ENCODE measurements at regions not wholly inside any gene's neighbourhood (a gene's known extent, or its start where the extent isn't known, plus 50 kb on each side); places are given as distances from the start of the nearest gene placed in this dataset.

DNA sequence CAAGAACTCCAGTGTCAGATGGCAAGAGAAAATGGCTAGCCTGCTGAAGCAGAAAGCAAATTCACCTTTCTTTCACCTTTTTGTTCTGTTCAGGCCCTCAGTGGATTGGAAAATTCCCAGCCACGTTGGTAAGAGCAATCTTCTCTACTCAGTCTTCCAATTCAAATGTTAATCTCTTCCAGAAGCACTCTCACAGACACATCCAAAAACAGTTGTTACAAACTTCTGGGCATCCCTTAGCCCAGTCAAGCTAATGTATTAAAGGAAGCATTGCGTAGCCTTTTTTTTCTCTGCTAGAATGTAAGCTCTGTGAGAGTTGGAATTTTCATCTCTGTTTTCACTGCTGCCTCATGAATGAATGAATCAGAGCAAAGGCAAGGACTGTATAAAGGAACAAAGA, 109.2 kb upstream of the ROBO2 start:
- CTCF ChIA-PET, result no interaction called here
- intact Hi-C loops (cut with micrococcal nuclease; ENCODE audit: unreplicated experiment), result no loop called here
- no peak overlapping the region for H2AFZ ChIP-seq
- H3K4me1 ChIP-seq (replicated peaks; ENCODE audit: insufficient read depth), result no peaks in the 10 kb centered on the region
- H3K27me3 ChIP-seq (ENCODE audit: insufficient read depth, low read depth), result no peaks in the 10 kb centered on the region
- no peak overlapping the region for H3K27ac ChIP-seq
- no peaks in the 10 kb centered on the region for H4K20me1 ChIP-seq (ENCODE audit: insufficient read depth)
- H3K9me2 ChIP-seq (ENCODE audit: insufficient read depth), result no peaks in the 10 kb centered on the region
- H3K36me3 ChIP-seq (ENCODE audit: low read depth), result no peaks in the 10 kb centered on the region
- no peak overlapping the region for H3K4me3 ChIP-seq
- no peaks in the 10 kb centered on the region for H3K9me3 ChIP-seq (ENCODE audit: insufficient read depth, low read depth)
- no peaks in the 10 kb centered on the region for H3F3A ChIP-seq (ENCODE audit: insufficient read depth, low read depth)
- no TSS peak for BruUV-seq (replicated peaks)
- no peak for DNase-seq
- no peaks in the 10 kb centered on the region for H3K79me2 ChIP-seq (ENCODE audit: low read depth)
- TF ChIP-seq EZH2 (IDR thresholded peaks at IDR 0.05; ENCODE audit: low read depth), result no peak
- TF ChIP-seq, protein P1, sequence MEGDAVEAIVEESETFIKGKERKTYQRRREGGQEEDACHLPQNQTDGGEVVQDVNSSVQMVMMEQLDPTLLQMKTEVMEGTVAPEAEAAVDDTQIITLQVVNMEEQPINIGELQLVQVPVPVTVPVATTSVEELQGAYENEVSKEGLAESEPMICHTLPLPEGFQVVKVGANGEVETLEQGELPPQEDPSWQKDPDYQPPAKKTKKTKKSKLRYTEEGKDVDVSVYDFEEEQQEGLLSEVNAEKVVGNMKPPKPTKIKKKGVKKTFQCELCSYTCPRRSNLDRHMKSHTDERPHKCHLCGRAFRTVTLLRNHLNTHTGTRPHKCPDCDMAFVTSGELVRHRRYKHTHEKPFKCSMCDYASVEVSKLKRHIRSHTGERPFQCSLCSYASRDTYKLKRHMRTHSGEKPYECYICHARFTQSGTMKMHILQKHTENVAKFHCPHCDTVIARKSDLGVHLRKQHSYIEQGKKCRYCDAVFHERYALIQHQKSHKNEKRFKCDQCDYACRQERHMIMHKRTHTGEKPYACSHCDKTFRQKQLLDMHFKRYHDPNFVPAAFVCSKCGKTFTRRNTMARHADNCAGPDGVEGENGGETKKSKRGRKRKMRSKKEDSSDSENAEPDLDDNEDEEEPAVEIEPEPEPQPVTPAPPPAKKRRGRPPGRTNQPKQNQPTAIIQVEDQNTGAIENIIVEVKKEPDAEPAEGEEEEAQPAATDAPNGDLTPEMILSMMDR (conservative IDR thresholded peaks at IDR 0.05), result no peak
- POLR2A ChIA-PET (ENCODE audit: unreplicated experiment), result no interaction called here
- no peak overlapping the region for H3K4me2 ChIP-seq

DNA sequence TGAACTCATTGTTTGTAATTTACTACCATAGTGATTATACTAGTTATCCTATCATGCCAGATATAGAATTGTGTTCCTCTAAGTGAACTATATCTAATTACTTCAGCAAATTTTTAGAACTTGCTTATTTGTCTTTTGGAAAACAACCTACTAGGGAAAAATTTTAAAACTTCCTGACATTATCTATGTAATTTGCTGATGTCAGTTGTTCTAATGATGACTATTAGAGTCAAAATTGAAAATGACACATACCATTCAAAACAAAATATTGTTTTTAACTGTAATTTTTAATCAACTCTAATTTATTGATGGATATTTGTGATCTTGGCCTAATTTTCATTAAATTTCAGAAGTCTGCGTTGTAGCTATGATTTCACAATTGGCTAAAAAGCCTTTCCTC, 106.7 kb upstream of the ROBO2 start:
- Histone ChIP-seq H4K20me1 (ENCODE audit: insufficient read depth) (no peaks in the 10 kb centered on the region), H3K79me2 (ENCODE audit: low read depth) (no peaks in the 10 kb centered on the region), H3K4me2 (no peak overlapping the region), H3K4me3 (no peak overlapping the region), H2AFZ (no peak overlapping the region), H3F3A (ENCODE audit: insufficient read depth, low read depth) (no peaks in the 10 kb centered on the region), H3K36me3 (ENCODE audit: low read depth) (no peaks in the 10 kb centered on the region), H3K9me3 (ENCODE audit: insufficient read depth, low read depth) (no peaks in the 10 kb centered on the region), H3K4me1 (replicated peaks; ENCODE audit: insufficient read depth) (no peaks in the 10 kb centered on the region), H3K27ac (no peak overlapping the region), H3K9me2 (ENCODE audit: insufficient read depth) (no peaks in the 10 kb centered on the region), H3K27me3 (ENCODE audit: insufficient read depth, low read depth) (no peaks in the 10 kb centered on the region)
- BruUV-seq (replicated peaks), result no TSS peak
- TF ChIP-seq EZH2 (IDR thresholded peaks at IDR 0.05; ENCODE audit: low read depth), result no peak
- TF ChIP-seq, protein P1 (conservative IDR thresholded peaks at IDR 0.05), result no peak
- ChIA-PET CTCF (no interaction called here), POLR2A (ENCODE audit: unreplicated experiment) (no interaction called here)
- intact Hi-C loops (cut with micrococcal nuclease; ENCODE audit: unreplicated experiment), result no loop called here
- no peak for DNase-seq

DNA sequence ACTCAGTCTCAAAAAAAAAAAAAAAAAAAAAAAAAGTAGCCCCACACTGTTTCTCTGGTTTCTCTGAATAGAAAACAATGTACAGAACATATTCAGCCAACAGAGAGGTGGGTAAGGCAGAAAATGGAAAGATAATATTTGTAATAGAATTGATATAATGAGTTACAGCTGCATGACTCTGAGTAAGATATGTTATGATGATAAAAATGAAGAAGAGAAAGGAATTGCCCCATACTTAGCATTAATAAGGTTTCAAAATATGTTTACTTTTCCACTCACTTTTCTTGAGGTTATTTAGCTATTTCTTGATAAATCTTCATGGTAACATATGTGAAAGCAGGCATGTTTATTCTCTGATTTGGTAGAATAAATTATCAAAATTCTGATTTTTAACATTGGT, 100.9 kb upstream of the ROBO2 start:
- no peaks in the 10 kb centered on the region for H3K9me3 ChIP-seq (ENCODE audit: insufficient read depth, low read depth)
- H3K4me2 ChIP-seq, result no peak overlapping the region
- H3K4me1 ChIP-seq (replicated peaks; ENCODE audit: insufficient read depth), result no peaks in the 10 kb centered on the region
- no peak for DNase-seq
- ChIA-PET CTCF (no interaction called here), POLR2A (ENCODE audit: unreplicated experiment) (no interaction called here)
- BruUV-seq (replicated peaks), result no TSS peak
- no peak overlapping the region for H3K4me3 ChIP-seq
- no peak for TF ChIP-seq EZH2 (IDR thresholded peaks at IDR 0.05; ENCODE audit: low read depth)
- TF ChIP-seq, protein P1 (conservative IDR thresholded peaks at IDR 0.05), result no peak
- intact Hi-C loops (cut with micrococcal nuclease; ENCODE audit: unreplicated experiment), result no loop called here
- no peaks in the 10 kb centered on the region for H3K79me2 ChIP-seq (ENCODE audit: low read depth)
- no peak overlapping the region for H2AFZ ChIP-seq
- no peaks in the 10 kb centered on the region; the same call in 1 of the 2 replicates for H3K9me2 ChIP-seq (ENCODE audit: insufficient read depth)
- no peaks in the 10 kb centered on the region for H3K27me3 ChIP-seq (ENCODE audit: insufficient read depth, low read depth)
- H4K20me1 ChIP-seq (ENCODE audit: insufficient read depth), result no peaks in the 10 kb centered on the region
- H3F3A ChIP-seq (ENCODE audit: insufficient read depth, low read depth), result no peaks in the 10 kb centered on the region
- no peaks in the 10 kb centered on the region for H3K36me3 ChIP-seq (ENCODE audit: low read depth)
- no peak overlapping the region for H3K27ac ChIP-seq

Data from PC-9 (cell line).